ENCODE measurements at regions not wholly inside any gene's neighbourhood (a gene's known extent, or its start where the extent isn't known, plus 50 kb on each side); places are given as distances from the start of the nearest gene placed in this dataset.
A peak's percentile ranks its signal among the peaks of the same experiment; 100 is the strongest.

GRCh38 chr11:108994887-108995286, 330.0 kb downstream of the DDX10 start:
- intact Hi-C loops (cut with micrococcal nuclease) = no loop called here
- H3K4me1 Mint-ChIP-seq (ENCODE audit: insufficient read depth, unreplicated experiment) = no peaks in the 10 kb centered on the region
- H3K27me3 Mint-ChIP-seq (ENCODE audit: insufficient read depth, unreplicated experiment) = no peaks in the 10 kb centered on the region
- no peak overlapping the region for H3K4me3 Mint-ChIP-seq (ENCODE audit: unreplicated experiment)
- no peak overlapping the region for H3K27ac Mint-ChIP-seq (ENCODE audit: low read depth, unreplicated experiment)
- POLR2A ChIA-PET = interaction anchor here (0.7 kb wide), 1 partner anchor 53 kb away, joined by 4 read pairs; no protein-coding TSS in a partner anchor
- H3K9me3 Mint-ChIP-seq (ENCODE audit: unreplicated experiment) = peaks cover 16% of the 10 kb centered on the region
- no peaks in the 10 kb centered on the region for H3K36me3 Mint-ChIP-seq (ENCODE audit: insufficient read depth, unreplicated experiment)
- no peak for TF ChIP-seq CTCF (IDR thresholded peaks at IDR 0.05; ENCODE audit: unreplicated experiment)
- no TSS peak for BruUV-seq (replicated peaks)
- DNase-seq (ENCODE audit: unreplicated experiment) = no peak
- CTCF ChIA-PET = interaction anchor here (0.7 kb wide), 1 partner anchor 29 kb away, joined by 3 read pairs; no protein-coding TSS in a partner anchor

GRCh38 chr11:108997826-108998225, 333.0 kb downstream of the DDX10 start:
- Mint-ChIP-seq H3K4me1 (ENCODE audit: insufficient read depth, unreplicated experiment) (no peaks in the 10 kb centered on the region), H3K36me3 (ENCODE audit: insufficient read depth, unreplicated experiment) (no peaks in the 10 kb centered on the region), H3K27ac (ENCODE audit: low read depth, unreplicated experiment) (no peak overlapping the region), H3K4me3 (ENCODE audit: unreplicated experiment) (no peak overlapping the region), H3K27me3 (ENCODE audit: insufficient read depth, unreplicated experiment) (no peaks in the 10 kb centered on the region), H3K9me3 (ENCODE audit: unreplicated experiment) (peaks cover 16% of the 10 kb centered on the region)
- intact Hi-C loops (cut with micrococcal nuclease) = no loop called here
- no TSS peak for BruUV-seq (replicated peaks)
- no peak for TF ChIP-seq CTCF (IDR thresholded peaks at IDR 0.05; ENCODE audit: unreplicated experiment)
- ChIA-PET CTCF (no interaction called here), POLR2A (no interaction called here)
- no peak for DNase-seq (ENCODE audit: unreplicated experiment)

- H3K36me3 Mint-ChIP-seq (ENCODE audit: insufficient read depth, unreplicated experiment) = no peaks in the 10 kb centered on the region
- DNase-seq (ENCODE audit: unreplicated experiment) = peak; percentile 55
- intact Hi-C loops (cut with micrococcal nuclease) = no loop called here
- ChIA-PET POLR2A (interaction anchor here (0.6 kb wide), 1 partner anchor 211 kb away, joined by 5 read pairs; no protein-coding TSS in a partner anchor), CTCF (no interaction called here)
- peaks cover 16% of the 10 kb centered on the region for H3K9me3 Mint-ChIP-seq (ENCODE audit: unreplicated experiment)
- no peaks in the 10 kb centered on the region for H3K4me1 Mint-ChIP-seq (ENCODE audit: insufficient read depth, unreplicated experiment)
- no peak overlapping the region for H3K4me3 Mint-ChIP-seq (ENCODE audit: unreplicated experiment)
- H3K27ac Mint-ChIP-seq (ENCODE audit: low read depth, unreplicated experiment) = no peak overlapping the region
- TF ChIP-seq CTCF (IDR thresholded peaks at IDR 0.05; ENCODE audit: unreplicated experiment) = no peak
- H3K27me3 Mint-ChIP-seq (ENCODE audit: insufficient read depth, unreplicated experiment) = no peaks in the 10 kb centered on the region
- no TSS peak for BruUV-seq (replicated peaks)
Measured at GRCh38 chr11:109000531-109000930, 335.7 kb downstream of the DDX10 start.

DNA sequence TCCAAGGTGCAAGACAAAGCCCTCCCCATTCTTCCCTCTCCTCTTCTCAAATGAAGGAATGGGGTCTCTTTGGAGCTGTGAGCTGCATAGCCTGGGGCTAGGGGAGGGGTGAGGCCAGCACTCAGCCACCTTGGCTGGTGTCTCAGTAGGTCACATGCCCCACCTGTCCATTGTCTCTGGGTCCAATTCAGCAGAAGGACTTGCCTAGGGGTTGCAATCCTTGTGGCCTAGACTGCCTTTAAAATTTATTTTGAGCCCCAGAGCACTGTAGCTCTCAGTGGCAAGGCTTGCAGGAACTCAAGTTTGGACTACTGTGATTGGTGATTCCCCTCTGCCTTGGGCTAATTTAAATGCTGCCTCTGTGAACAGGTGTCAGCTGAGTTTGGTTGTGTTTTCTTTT, 336.7 kb downstream of the DDX10 start:
- DNase-seq (ENCODE audit: unreplicated experiment) = no peak
- POLR2A ChIA-PET = no interaction called here
- no peaks in the 10 kb centered on the region for H3K27me3 Mint-ChIP-seq (ENCODE audit: insufficient read depth, unreplicated experiment)
- no TSS peak for BruUV-seq (replicated peaks)
- no peak for TF ChIP-seq CTCF (IDR thresholded peaks at IDR 0.05; ENCODE audit: unreplicated experiment)
- H3K36me3 Mint-ChIP-seq (ENCODE audit: insufficient read depth, unreplicated experiment) = no peaks in the 10 kb centered on the region
- peaks cover 12% of the 10 kb centered on the region for H3K9me3 Mint-ChIP-seq (ENCODE audit: unreplicated experiment)
- CTCF ChIA-PET = no interaction called here
- no peak overlapping the region for H3K4me3 Mint-ChIP-seq (ENCODE audit: unreplicated experiment)
- H3K4me1 Mint-ChIP-seq (ENCODE audit: insufficient read depth, unreplicated experiment) = no peaks in the 10 kb centered on the region
- H3K27ac Mint-ChIP-seq (ENCODE audit: low read depth, unreplicated experiment) = no peak overlapping the region
- intact Hi-C loops (cut with micrococcal nuclease) = no loop called here
